HG03432 (cell line): ENCODE measurements at regions not wholly inside any gene's neighbourhood (a gene's known extent, or its start where the extent isn't known, plus 50 kb on each side); places are given as distances from the start of the nearest gene placed in this dataset.

Experiments used
- ATAC-seq: cut with Tn5 transposase; IDR thresholded peaks from one replicate; pipeline ENCODE4 v1.9.1; 2021; ENCODE audit warnings: mild to moderate bottlenecking, moderate library complexity; ENCODE audit not compliant: unreplicated experiment

DNA sequence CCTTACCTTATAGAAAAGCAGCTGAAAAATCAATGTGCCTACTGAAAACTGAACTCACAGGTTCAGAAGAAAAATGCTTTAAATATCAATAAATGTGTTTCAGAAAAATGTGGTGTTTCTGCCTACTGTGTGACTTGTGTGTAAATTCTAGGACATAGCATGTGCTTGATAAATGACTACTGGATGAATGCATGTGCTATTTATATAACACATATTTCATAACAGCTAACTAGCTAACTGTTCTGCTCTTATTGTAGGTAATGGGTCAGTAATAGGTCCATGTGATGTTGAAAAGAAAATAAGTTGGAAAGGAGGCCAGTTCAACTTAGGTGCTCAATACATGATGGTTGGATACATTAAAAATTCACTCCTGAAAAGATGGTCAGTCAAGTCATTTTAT lies 993.0 kb upstream of the LCORL start:
- ATAC-seq: no peak

DNA sequence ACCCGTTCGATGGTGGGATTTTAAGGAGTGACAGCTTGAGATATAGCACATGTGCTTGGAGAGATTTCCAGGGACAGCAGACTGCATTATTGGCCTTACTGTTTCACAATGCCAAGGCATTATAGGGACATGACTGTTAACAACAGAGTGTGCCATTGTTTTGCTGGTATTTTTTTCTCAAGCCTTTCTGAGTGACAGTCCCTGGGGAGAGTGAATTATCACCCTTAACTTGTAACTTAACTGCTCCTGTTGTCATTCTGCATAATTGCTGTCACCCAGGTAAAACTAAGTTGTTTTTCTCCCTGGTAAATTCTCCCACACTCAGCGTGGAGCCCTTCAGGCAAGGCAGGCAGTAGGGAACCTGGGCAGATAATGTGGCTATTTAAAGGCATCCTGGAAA lies 989.2 kb upstream of the LCORL start:
- ATAC-seq: no peak

DNA sequence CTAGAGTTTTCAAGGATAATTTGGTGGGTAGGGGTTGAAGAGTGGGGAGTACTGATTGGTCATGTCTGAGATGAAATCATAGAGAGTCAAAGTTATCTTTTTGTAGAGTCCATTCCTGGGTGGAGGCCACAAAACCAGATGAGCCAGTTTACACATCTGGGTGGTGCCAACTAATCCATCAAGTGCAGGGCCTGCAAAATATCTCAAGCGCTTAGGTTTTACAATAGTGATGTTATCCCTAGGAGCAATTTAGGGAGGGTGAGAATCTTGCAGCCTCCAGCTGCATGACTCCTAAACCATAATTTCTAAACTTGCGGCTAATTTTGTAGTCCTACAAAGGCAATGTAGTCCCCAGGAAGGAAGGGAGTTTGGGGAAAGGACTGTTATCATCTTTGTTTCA lies 988.3 kb upstream of the LCORL start:
- no peak for ATAC-seq

DNA sequence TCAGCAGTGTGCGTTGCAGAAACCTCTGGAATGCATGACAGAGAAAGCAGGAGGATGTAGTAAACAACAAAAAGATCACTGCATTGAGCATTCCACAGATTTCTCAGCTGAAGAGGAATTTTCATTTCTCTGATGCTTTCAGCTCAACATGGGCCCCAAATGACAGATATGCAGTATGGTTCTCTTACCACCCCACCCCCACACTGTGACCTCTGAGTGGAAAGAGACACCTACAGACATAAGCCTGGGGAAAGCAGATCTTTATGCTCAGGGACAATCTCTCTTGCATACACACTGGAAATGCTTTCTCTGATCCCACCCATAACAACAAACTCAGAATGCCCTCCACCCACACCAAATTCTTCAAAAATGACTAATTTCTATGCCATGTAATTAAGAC lies 983.7 kb upstream of the LCORL start:
- no peak for ATAC-seq

DNA sequence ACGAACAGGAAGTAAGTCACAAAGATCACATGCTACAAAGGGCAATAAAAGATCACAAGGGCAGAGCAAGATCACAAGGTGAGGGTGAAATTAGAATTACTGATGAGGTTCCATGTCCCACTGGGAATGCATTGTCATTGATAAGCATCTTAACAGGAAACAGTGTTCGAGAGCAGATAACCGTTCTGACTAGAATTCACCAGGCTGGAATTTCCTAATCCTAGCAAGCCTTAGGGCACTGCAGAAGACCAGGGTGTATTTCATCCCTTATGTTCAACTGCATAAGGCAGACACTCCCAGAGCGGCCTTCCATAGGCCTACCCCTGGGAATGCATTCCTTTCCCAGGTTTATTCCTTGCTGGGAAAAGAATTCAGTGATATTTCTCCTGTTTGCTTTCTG lies 980.6 kb upstream of the LCORL start:
- ATAC-seq: no peak

DNA sequence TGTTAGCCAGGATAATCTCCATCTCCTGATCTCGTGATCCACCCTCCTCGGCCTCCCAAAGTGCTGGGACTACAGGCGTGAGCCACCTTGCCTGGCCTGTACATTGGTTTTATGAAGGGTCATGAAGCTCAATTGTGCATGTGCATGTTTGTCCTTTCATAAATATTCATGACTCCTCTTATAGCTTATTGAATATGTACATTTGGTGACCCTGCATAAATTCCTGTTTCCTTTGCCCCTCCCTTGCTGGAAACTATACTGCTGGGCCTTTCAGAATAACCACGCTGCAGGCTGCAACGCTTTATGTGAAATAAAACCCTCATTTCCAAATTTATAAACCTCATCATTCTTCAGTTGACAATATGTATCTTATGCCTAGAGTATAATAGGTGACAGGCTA lies 978.0 kb upstream of the LCORL start:
- ATAC-seq: no peak

DNA sequence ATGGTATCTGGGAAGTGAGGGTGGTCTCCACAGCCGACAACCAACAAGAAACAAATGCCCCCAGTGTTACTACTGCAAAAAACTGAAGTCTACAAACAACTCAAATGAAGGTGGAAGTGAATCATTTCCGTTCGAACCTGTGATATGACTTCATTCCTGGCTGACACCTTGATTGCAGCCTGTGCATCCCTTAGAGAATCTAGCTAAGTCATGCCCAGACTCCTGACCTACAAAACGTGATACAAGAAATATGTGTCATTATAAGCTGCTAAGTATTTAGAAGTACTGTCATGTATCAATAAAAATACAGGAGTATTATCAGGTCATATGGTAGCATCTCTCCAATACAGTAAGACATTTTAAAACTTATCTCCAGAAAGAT lies 959.7 kb upstream of the LCORL start:
- peak; percentile 15 for ATAC-seq

DNA sequence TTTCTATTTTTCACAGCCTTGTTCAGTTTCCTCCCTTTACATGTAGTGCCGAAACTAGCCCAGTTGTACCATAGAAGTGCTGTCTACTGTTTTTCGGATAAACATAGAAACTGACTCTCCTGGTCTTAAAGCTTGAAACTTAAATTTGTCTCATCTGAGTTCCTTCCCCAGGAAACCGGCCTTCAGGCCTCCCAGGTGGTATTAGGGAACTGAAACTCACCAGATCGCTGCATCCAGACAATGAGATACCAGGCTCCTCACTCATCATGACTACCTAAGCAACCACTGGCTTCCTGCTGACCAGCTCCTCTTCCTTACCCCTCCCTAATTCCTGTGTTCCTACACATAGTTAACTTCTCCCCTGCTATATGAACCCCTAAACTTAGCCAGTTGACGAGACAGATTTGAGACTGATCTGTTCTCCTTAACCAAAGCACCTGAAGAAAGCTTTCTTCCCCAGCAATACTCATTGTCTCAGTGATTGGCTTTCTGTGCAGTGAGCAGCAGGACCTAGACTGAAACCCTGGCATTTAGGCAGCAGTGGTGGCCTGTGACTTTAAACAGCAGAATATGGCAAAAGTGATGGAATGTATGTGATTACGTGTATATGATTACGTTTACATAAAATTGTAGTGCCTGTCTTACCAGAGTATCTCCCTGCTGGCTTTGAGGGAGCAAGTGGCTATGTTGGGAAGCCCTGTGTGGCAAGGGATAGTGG lies 959.1 kb upstream of the LCORL start:
- ATAC-seq: peak; percentile 97

DNA sequence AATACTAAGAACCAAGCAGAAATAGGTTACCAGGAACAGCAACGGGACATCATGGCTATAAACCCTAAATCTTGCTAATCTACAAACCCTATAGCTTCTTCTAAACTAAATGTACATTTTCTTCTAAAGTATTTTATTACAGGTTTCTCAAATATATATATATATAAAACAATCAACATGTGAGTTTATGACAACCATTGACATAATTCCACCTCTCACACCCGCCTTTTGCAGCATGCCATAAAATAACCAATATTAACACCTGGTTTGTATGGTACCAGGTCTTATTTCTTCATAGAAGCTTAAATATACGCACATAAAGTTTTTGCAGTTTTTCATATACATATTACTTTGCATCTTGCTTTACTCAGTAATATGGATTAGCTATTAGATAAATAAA lies 955.3 kb upstream of the LCORL start:
- ATAC-seq: no peak

DNA sequence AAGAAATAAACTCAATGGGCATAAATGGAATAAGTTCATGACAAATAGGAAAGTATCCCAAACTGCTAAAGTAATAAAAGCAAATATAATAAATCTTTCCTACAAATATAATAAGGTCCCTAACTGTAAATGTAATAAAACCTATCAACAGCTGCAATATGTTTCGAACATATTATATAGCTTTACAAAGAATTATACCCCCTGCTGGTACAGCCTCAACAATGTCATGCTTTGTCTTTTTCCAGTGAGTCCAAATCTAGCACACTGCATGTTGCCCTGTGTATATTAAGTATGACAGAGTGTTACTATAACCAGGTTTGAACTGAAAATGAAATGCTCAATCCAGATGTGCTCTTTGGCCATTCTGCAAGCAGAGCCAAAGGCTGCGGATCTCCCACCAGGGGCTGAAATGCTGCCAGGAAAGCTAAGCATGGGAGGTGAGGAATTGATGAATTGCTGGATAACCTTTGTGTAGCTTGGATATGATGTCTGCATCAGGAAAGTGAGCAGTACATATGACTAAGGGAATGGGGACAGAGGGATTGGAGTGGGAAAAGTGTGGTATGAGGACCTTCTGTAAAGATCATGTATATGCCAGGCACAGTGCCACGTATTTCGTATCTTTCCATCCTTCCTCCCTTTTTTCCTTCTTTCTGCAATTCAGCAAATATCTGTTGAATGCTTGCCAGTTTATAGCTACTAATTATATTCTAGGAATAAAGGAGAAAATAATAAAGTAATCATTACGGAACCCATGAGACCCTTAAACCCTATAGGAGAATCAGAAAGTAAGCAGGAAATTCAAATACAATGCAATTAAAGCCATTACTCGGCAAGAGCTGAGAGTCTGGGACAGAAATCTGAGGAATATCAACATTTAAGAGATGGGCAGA lies 954.6 kb upstream of the LCORL start:
- no peak for ATAC-seq

DNA sequence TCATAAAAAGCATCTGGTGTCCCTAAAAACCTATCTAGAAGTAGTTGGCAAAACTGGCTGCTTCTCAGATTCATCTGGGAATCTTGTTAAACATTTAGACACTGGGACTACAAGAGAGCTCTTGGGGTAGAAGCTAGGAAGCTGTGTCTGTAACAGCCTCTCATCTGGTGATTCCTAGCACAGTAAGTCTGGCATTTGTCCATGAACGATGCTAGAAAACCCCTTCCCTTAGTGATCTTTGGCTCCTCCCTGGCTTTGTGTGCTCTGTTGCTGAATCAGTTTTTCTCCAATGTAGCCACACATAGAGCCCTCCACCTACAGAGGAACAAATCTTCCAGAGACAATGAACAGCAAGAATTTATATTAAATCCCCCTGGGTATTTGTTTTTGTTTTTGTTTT lies 951.7 kb upstream of the LCORL start:
- ATAC-seq: no peak

DNA sequence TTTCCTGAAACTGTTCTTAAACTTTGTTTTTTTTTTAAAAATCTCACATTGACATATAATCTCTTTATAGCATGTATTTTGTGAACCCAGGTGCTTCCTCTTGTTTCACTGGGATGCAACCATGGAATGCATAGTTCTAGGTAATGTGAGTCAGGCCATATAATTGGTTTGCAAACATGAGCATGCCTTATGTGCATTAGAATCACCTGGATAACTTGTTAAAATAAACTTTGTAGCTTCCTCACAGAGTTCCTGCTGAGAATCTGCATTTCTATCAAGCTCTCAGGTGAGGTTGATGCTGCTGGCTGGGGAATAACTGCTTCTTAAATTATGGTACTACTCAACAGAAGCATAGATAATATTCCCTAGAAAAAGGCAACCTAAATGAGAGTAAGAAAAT lies 940.3 kb upstream of the LCORL start:
- no peak for ATAC-seq

DNA sequence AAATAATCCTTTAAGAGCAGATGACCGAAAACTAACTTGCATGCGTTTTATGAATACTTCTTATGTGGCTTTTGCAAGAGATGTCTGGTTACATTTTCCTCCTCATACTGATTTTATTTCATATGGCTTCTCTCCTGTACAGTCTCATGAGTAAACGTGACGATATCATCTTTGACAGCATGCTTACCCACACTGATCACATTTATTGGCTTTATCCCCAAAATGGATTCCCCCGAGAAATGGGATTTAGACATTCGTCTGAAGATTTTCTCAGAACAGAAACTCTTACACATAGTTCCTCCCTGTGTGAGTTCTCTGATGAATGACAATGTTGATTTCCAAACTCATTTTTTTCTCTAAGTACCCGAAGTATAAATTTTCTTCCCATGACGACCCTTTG lies 939.7 kb upstream of the LCORL start:
- ATAC-seq: no peak

DNA sequence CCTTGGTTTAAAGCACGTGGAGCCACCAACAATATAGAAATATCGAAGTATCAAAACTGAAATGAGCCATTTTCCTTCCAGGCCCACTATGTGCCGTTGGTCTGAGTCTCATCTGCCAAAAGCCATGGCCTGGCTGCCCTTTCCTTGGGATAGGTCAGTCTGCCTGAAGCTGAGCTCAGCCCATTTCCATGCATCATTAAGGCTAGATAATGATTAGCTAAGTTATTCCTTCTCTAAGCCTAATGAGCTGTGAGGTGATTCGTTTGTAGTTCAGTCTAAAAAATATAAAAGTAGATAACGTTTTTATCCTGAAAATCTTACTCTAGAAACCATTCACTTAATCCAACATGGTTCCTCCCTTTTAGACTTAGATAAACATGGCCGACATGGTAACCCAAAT lies 936.2 kb upstream of the LCORL start:
- ATAC-seq: no peak

DNA sequence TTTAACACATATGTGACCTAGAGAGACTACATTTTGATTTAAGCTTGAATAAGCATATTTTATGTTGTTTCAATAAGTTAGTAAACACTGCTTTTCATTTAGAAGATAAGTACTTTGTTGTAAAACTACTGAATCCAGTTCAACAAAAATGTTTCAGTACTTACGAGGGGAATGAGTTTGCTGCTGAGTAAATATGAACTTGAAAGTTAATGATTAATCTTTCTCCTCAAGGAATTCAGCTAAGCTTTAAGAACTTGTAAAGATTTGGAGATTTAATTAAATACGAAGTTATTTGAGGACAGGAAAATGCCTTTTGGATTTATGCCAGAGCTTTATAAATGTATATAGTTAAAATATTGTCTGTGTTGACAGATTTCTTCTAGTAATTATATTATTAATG lies 933.0 kb upstream of the LCORL start:
- no peak for ATAC-seq

DNA sequence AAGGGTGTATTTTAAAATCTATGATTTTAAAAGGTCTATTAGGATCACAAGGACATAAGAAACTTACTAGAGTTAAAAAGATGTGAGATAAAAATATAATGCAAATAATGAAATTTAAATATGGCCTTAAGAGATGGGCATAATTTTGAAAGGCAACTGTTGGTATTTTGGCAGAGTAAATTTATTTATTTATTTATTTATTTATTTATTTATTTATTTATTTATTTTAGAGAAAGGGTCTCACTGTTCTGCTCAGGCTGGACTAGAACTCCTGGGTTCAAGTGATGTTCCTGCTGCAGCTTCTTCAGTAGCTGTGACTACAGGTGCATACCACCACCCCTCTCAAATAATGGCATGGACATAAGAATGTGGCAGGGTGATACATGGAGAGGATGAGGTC lies 932.1 kb upstream of the LCORL start:
- ATAC-seq: no peak

DNA sequence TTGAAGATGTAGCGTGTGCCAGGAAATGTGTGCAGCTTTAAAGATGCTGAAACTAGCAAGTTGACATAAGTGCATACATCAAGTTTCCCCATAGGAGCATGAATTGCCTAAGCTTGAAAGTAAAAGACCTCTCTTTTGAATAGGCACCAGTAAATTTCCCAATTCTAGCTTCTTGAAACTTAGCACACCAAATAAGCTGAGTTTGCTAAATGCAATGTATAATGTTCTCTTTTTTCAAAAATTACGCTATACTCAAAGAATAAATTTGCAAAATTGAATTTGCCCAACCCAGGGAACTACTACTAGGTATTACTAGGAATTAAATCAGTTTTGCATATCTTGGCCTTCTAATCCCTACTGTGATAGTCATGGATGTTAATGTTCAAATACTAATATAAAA lies 923.9 kb upstream of the LCORL start:
- no peak for ATAC-seq

DNA sequence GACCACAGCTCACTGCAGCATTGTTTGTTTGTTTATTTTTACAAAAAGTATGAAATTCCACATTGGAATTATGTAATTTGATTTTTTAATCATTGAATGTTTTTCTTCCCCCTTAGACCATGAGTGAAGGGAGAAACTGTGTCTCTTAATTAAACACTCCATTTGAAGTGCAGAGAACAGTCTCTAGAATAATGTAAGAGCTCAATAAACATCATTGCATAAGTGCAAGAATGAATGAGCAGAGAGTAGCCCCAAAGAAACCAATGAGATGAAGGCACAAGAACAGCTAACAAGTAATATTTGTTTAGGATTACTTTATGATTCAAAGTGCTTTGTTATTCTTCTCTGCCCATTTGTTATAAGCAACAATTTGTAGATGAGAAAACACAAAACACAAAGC lies 921.3 kb upstream of the LCORL start:
- no peak for ATAC-seq

DNA sequence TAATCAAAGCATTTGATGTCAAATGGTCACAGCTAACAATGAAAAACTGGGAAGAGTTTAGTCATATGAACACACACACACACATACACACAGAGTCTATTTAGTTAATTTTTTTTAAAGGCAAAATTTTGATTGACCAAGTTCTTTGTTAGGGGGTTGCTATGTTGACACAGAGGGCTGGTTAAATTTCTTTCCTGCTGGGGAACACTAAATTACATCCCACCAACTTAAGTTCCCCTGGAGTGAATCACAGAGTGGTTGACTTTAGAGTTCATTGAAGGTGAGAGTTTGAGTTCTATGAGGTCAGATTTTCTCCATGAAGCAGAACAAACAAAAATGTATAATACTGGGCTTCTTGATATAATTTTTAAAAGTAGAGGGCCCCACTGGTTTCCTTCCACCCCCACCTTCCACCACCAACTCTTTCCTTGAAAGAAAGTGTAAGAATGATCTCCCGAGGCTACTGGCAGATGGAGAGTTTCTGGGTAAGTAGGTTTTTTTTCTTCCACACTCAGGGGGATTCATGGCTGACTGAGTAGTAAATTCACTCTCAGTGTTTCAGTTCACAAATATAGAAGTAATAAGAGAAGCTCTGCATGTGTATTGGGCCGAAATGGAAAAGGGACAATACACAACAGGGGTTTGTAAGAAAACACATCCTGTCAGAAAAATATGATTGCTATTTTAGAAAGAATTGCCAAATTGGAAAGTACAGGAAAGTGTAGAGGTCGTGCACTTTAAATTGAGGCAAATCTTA lies 917.0 kb upstream of the LCORL start:
- no peak for ATAC-seq

DNA sequence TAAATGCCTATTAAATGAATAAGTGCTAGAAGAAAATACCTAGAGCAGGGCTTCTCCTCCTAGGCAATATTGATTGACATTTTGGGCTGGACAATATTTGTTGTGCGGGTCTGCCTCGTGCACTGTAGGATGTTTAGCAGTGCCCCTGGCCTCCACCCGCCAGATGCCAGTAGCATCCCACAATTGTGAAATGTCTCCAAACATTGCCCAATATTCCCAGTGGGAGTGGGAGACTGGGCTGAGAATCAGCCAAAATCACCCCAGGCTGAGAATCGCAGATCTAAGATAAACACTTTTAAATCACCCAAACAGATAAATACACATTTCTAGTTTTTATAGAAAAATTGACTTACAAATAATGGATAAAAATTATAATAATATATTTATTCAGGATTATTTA lies 916.2 kb upstream of the LCORL start:
- ATAC-seq: no peak

DNA sequence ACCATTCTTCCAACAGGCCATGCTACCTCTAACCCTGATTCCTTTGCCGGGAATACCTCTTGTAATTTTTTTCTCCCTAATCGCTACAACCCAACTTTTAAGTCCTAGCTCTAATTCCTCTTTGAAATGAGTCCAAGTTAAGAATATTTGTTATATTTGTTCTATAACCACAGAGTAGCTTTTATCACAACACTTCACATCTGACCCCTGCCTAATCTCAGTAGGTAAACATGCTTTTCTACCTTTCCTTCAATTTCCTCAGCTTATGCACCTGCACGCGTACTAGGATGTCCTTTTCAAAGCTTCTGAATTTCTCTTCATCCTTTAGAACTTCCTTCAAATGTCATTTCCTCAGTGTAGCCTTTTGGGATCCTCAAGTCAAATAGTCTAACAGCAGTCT lies 915.5 kb upstream of the LCORL start:
- no peak for ATAC-seq
